COR-L47 (cell line): ENCODE measurements at regions not wholly inside any gene's neighbourhood (a gene's known extent, or its start where the extent isn't known, plus 50 kb on each side); places are given as distances from the start of the nearest gene placed in this dataset.

Source experiments
- DNase-seq: peaks from one replicate; lab custom pipeline; 2025; lab: John Stamatoyannopoulos, UW

GRCh38 chr16:48887646-48888210 lies 277.7 kb upstream of the N4BP1 start:
- no peak for DNase-seq

GRCh38 chr16:48885471-48885870 lies 275.5 kb upstream of the N4BP1 start:
- DNase-seq = no peak

- no peak for DNase-seq
Measured at GRCh38 chr16:48881272-48881671, 271.3 kb upstream of the N4BP1 start.

DNA sequence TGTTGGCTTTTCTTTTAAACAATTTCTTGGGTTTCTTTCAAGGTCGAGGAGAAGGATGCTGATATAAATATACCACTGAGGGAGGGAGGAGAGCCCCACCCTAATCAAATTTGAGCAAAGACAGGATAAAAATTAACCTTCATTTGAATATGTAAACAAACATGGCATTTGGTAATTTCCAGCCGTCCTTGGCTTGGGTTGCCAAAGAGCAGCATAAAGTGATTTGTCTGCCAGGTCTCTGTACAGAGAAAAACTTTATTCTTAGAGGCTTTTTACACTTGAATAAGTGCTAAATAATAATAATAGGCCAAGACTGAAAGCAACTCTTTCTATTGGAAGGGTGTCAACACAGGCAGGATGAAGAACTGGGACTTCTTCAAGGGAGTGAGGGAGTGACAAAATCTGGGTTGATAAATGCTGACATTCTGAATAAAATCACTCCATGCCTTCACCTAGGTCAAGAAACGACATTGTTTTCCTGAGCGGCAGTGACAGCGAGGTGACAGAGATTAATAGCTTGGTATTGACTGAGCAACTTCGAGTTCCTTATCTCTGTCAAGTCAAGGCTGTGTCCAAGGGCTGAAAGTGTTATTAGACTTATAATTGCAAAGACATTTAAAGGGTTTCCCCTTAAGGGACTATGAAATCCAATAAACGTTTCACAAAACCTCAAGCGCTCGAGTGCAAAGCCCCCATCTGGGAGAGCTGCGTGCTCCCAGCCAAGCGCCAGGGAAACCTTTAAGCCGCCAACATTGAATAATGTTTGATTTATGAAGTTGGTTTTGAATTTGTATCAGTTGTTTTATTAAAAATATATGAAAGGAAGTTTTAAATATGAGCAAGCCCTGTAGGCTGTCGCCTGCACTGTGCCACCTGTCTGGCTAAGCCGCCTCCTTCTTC lies 269.5 kb upstream of the N4BP1 start:
- no peak for DNase-seq

DNA sequence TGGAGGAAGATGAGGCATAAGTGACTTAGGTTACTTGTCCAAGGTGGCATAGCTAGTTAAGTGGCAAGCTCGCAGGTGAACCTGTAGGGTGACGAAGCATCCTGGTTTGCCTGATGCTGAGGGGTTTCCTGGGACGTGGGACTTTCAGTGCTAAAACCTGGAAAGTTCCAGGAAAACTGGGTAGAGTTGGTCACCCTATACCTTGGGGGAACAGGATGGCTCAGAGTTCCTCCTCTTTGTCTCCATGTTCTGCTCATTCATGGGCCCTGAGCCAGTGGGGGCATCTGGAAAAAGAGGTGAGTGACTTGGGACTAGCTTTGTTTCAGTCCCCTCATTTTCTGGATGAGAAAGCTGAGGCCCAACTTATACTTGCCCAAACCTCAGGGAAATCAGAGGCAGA lies 268.0 kb upstream of the N4BP1 start:
- DNase-seq = no peak

GRCh38 chr16:48870141-48870540 lies 260.2 kb upstream of the N4BP1 start:
- no peak for DNase-seq

DNA sequence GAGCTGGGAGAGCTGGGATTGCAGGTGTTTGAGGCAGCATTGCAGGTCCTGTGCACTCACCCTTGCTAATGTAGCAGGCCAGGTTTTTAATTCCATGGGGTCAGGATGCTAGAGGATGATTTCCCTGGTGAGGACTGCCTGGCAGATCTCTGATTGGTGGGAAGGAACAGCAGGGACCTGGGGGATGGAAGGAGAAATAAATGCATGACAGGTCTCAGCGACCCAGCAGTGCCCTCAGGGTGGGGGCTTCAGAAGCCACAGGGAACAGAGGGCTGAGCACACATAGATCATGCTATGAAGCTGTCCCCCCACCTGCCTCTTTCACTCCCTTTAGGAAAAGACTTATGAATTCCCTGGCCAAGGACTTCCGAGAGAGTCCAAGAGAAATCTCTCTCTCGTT lies 255.5 kb upstream of the N4BP1 start:
- no peak for DNase-seq

GRCh38 chr16:48864055-48864454 lies 254.1 kb upstream of the N4BP1 start:
- DNase-seq = no peak

GRCh38 chr16:48862087-48862532 lies 252.1 kb upstream of the N4BP1 start:
- no peak for DNase-seq

DNA sequence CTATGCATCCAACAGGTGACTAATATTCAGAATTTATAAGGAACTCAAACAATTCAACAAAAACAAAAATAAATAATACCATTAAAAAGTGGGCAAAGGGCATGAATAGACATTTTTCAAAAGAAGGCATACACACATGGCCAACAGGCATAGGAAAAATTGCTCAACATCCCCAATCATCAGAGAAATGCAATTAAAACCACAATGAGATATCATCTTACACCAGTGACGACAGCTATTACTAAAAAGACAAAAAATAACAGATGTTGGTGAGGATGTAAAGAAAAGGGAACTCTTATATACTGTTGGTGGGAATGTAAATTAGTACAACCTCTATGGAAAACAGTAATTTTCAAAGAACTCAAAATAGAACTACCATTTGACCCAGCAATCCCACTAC lies 250.4 kb upstream of the N4BP1 start:
- no peak for DNase-seq

DNA sequence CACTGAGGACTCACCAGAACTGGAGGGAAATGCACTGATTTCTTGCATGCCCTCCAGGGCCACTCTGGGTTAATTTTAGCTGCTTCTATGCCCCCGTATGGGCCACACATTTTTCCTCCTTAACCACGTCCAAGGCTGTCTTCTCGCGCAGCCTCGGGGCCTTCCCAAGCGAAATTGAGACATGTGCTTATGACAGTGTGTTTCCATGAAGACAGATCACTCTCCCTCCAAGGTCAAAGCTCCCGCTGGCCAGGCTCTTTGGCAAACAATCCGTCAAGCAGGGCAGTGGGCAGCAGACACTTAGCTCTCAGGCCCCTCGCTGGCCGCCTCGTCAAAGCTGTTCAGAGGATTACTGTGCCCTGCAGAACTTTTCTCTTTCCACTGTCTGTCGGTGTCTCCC lies 243.0 kb upstream of the N4BP1 start:
- DNase-seq = no peak

DNA sequence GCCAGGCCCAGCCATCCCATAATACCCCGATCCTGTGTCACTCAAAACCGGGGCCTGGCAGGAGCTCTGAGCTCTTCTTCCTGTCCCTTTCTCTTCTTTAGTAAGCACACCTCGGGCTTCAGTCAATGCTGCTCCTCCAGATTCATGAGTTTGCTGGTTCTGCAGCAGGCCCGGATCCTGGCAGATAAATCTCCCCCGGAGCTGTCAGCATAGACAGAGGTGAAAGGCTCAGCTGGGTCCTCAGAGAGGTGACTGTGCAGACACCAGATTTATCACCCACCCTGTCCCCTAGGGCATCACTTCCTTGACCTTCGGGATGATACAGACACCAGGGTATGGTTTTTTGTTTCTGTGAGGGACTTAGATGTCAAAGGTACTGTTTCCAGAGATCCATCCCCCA lies 242.5 kb upstream of the N4BP1 start:
- DNase-seq = no peak

GRCh38 chr16:48850097-48850770 lies 240.3 kb upstream of the N4BP1 start:
- DNase-seq = no peak

- DNase-seq = no peak
Measured at GRCh38 chr16:48846277-48846676, 236.3 kb upstream of the N4BP1 start.

- DNase-seq = no peak
Measured at GRCh38 chr16:48845261-48845660, 235.3 kb upstream of the N4BP1 start.

DNA sequence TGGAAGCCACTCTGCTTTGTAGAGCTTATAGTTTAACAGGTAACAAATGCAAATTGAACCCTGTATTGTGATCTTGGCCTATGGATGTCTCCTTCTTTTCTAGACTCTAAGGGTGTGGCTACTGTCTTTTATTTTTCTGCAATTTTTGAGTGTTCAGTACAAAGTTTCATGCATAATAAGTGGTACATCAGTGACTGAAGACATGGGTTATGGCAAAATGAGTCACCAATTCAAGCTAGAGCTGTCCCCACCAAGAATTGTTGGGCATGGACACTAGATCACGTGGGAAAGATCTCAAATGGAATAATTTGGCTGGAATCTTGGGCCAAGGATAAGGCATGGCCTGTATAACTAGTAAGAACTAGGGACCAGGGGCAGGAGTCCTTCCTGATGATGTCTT lies 228.4 kb upstream of the N4BP1 start:
- DNase-seq = no peak

DNA sequence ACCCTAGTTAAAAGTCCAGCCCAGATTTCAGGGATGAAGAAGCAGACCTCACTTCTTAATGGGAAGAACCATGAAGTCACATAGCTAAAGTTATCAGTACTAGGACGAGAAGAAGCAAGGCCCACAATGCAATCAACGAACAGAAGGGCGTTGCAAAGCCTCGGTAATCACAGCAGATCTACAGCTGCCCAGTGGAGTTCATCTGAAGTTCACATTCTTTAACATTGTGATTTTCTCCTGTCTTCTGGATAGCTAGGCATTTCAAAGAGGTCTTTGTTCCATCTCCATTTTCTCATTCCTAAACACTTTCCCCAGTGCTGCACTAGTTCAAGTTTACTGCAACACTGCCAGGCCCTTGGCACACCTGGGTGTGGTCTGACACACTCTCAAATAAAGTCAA lies 226.7 kb upstream of the N4BP1 start:
- no peak for DNase-seq

DNA sequence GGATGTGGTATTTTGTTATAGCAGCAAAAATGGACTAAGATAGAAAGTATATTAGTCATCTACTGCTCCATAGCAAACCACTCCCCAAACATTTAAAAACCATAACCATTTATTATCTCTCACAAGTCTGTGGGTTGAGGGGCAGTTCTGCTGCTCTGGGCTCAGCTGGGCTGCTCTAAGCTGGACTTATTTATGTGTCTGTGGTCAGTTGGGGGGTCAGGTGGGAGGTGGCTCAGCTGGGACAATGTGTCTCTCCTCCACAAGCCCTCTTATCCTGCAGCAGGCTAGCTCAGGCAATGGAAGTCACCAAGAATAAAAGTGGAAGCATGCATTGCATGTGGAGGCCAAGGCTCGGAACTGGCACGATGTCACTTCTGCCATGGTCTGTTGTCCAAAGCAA lies 226.1 kb upstream of the N4BP1 start:
- DNase-seq = no peak

GRCh38 chr16:48834576-48834975 lies 224.6 kb upstream of the N4BP1 start:
- no peak for DNase-seq

- DNase-seq = no peak
Measured at GRCh38 chr16:48833461-48833860, 223.5 kb upstream of the N4BP1 start.

DNA sequence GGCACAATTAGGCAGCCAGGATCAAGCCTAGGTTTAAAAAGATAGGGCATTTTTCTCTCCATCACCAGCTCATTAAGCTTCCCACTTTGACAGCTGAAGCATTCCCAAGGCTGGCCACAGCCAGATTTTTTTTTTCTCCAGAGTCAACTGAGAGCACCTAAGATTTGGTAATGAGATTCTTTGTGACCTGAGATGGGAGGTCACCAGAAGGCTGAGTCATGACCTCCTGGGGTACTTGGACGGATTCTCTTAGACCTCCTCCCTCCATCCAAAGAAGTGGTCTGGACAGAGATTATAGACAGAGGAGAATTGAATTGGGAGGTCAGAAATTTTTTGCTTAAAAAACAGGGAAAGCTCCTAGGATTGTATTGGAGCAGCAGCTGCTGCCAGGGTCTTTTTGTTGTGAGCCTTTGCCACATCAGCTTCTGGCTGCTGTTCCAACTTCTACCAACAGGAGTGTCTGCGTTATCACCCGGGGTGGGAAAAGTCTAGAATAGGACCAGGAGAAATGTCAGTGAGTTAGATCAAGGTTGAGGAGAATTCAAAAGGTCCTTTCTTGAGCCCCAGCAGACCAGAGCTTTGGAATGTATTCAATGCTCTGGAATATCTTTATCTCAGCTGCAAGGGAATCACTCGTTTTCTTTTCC lies 221.2 kb upstream of the N4BP1 start:
- no peak for DNase-seq
